HepG2 (cell line): ENCODE measurements at regions not wholly inside any gene's neighbourhood (a gene's known extent, or its start where the extent isn't known, plus 50 kb on each side); places are given as distances from the start of the nearest gene placed in this dataset.

Experiments
- ATAC-seq: fragments of 200-7000 bp; cut with Tn5 transposase; 3 replicates; pipeline ENCODE4 v1.9.1; 2020; ENCODE audit warnings: mild to moderate bottlenecking, moderate library complexity
- BruUV-seq: library from RNA; stranded (reverse); fragments of 400-500 nt; replicated peaks from 2 replicates; lab custom pipeline; 2021; lab: Mats Ljungman, UMichigan
- CTCF ChIA-PET: fragments of 300-600 bp; formaldehyde crosslinking; extraction: SDS; loops from one replicate; lab custom pipeline; 2021; ENCODE audit warnings: low total read pairs, inconsistent platforms, low intra/inter-chr PET ratio; lab: Yijun Ruan, JAX
- POLR2A ChIA-PET: fragments of 350-600 bp; sonication (Branson Sonifier 250); formaldehyde crosslinking; loops from one replicate; lab custom pipeline; 2020; ENCODE audit warnings: antibody characterized with exemption, inconsistent platforms; lab: Yijun Ruan, JAX
- DNase-seq: peaks from one replicate; pipeline ENCODE4 v3.0.0-alpha.2; 2015; ENCODE audit warnings: low spot score
- FAIRE-seq: peaks from 3 replicates; lab custom pipeline; 2011; peaks lifted over from hg19 to GRCh38; lab: Jason Lieb, UNC
- H2AFZ ChIP-seq: one replicate; pipeline ENCODE4 v1.6.1; 2011; ENCODE audit warnings: low read length, inconsistent platforms
- H3K27ac ChIP-seq: fragments of 300-600 bp; 3 replicates; pipeline ENCODE4 v1.8.0; 2011; ENCODE audit warnings: mixed run types, mild to moderate bottlenecking, mixed read lengths, low read length, inconsistent platforms; ENCODE audit not compliant: insufficient read depth; ENCODE audit errors: extremely low read length
- H3K27me3 ChIP-seq, 2 experiments: fragments of 200-600 bp in 1 of 2; 2 replicates in 1 of 2; 3 replicates in 1 of 2; pipeline versions ENCODE4 v1.6.0 to v1.8.0; 2011; ENCODE audit warnings: low read length in 2 of 2, mild to moderate bottlenecking in 2 of 2, moderate library complexity in 2 of 2, inconsistent platforms in 1 of 2; ENCODE audit not compliant: insufficient read depth in 2 of 2, control insufficient read depth in 1 of 2
- H3K36me3 ChIP-seq, 2 experiments: fragments of 200-600 bp in 1 of 2; replicated peaks in 1 of 2; 2 replicates in 1 of 2; 3 replicates in 1 of 2; pipeline versions ENCODE4 v1.5.1 to v1.8.0; 2011; ENCODE audit warnings: low read length in 2 of 2, inconsistent platforms in 1 of 2; ENCODE audit not compliant: insufficient read depth in 2 of 2, control insufficient read depth in 1 of 2
- H3K4me1 ChIP-seq: 2 replicates; pipeline ENCODE4 v1.5.1; 2012; ENCODE audit warnings: low read length, inconsistent platforms; ENCODE audit not compliant: insufficient read depth
- H3K4me2 ChIP-seq: 2 replicates; pipeline ENCODE4 v1.6.0; 2011; ENCODE audit warnings: low read depth, low read length, inconsistent platforms
- H3K4me3 ChIP-seq, 3 experiments: fragments of 200-600 bp in 1 of 3; sonication (generic), shearing (Covaris generic) in 1 of 3; replicated peaks in 1 of 3; 2 replicates each; pipeline ENCODE4 v1.5.1; 2011 to 2016; ENCODE audit warnings: low read length in 3 of 3, inconsistent platforms in 2 of 3, low read depth in 2 of 3, mild to moderate bottlenecking in 2 of 3, control low read depth in 1 of 3, mixed read lengths in 1 of 3; ENCODE audit not compliant: insufficient read depth in 1 of 3
- H3K79me2 ChIP-seq: one replicate; pipeline ENCODE4 v1.6.1; 2011; ENCODE audit warnings: low read length, inconsistent platforms; ENCODE audit not compliant: insufficient read depth
- H3K9ac ChIP-seq: 2 replicates; pipeline ENCODE4 v1.6.0; 2011; ENCODE audit warnings: mild to moderate bottlenecking, low read depth, low read length, inconsistent platforms; ENCODE audit not compliant: insufficient read depth
- H3K9me3 ChIP-seq: 2 replicates; pipeline ENCODE4 v1.5.1; 2012; ENCODE audit warnings: mild to moderate bottlenecking, low read length
- H4K20me1 ChIP-seq: 2 replicates; pipeline ENCODE4 v1.6.0; 2011; ENCODE audit warnings: inconsistent platforms, mild to moderate bottlenecking, low read length, moderate library complexity; ENCODE audit not compliant: insufficient read depth
- ATF7-NPFF ChIP-seq: sonication (generic); formaldehyde crosslinking; IDR thresholded peaks from 2 replicates; pipeline ENCODE4 v1.8.1; 2023; ENCODE audit warnings: mild to moderate bottlenecking, low read depth, missing genetic modification reagents, moderate library complexity
- CBX1 ChIP-seq: IDR thresholded peaks from one replicate; pipeline ENCODE4 v1.6.1; 2016; ENCODE audit warnings: antibody characterized with exemption, low read depth
- CENPBD1 ChIP-seq: sonication (generic); formaldehyde crosslinking; IDR thresholded peaks from 2 replicates; pipeline ENCODE4 v1.8.0; 2022; ENCODE audit warnings: missing genetic modification reagents, low read depth, mild to moderate bottlenecking, borderline replicate concordance
- ETV5 ChIP-seq: IDR thresholded peaks from 2 replicates; pipeline ENCODE4 v1.6.1; 2018; ENCODE audit warnings: missing biosample characterization, missing genetic modification reagents, inconsistent platforms, borderline replicate concordance
- HMG20A ChIP-seq: IDR thresholded peaks from 2 replicates; pipeline ENCODE4 v1.6.1; 2016; ENCODE audit warnings: borderline replicate concordance
- KDM2A ChIP-seq: sonication (generic); formaldehyde crosslinking; IDR thresholded peaks from 2 replicates; pipeline ENCODE4 v1.4.0; 2020; ENCODE audit warnings: low read depth, missing genetic modification reagents, borderline replicate concordance
- KLF15 ChIP-seq: sonication (generic); formaldehyde crosslinking; IDR thresholded peaks from 2 replicates; pipeline ENCODE4 v1.8.1; 2023; ENCODE audit warnings: borderline replicate concordance, mild to moderate bottlenecking, inconsistent platforms, missing genetic modification reagents, mixed read lengths
- SKI ChIP-seq: fragments of 450-650 bp; IDR thresholded peaks from one replicate; pipeline ENCODE4 v1.6.1; 2018; ENCODE audit warnings: mild to moderate bottlenecking; ENCODE audit not compliant: partially characterized antibody
- TOPORS ChIP-seq: sonication (generic); formaldehyde crosslinking; IDR thresholded peaks from 2 replicates; pipeline ENCODE4 v1.8.0; 2023; ENCODE audit warnings: mild to moderate bottlenecking, missing genetic modification reagents
- ZFP82 ChIP-seq: sonication (generic); formaldehyde crosslinking; IDR thresholded peaks from 2 replicates; pipeline ENCODE4 v1.5.1; 2020; ENCODE audit warnings: mild to moderate bottlenecking, missing genetic modification reagents, borderline replicate concordance
- ZMAT3 ChIP-seq: sonication (generic); formaldehyde crosslinking; conservative IDR thresholded peaks from 2 replicates; pipeline ENCODE4 v1.7.0; 2021; ENCODE audit warnings: missing genetic modification reagents
- ZNF597 ChIP-seq: sonication (generic); formaldehyde crosslinking; IDR thresholded peaks from 2 replicates; pipeline ENCODE4 v1.5.0; 2020; ENCODE audit warnings: missing genetic modification reagents
- ZNF800 ChIP-seq: sonication (generic); formaldehyde crosslinking; IDR thresholded peaks from 2 replicates; pipeline ENCODE4 v1.4.0; 2020; ENCODE audit warnings: missing genetic modification reagents
- WGBS: methylation state at CpG from one replicate; pipeline ENCODE4 v1.1.6; 2017; ENCODE audit warnings: low lambda C conversion rate; 5-methylcytosine and 5-hydroxymethylcytosine counted together
- in situ Hi-C: cut with HindIII; loops from 2 replicates; pipeline ENCODE4 v1.10.0; 2017; ENCODE audit warnings: low pct_unique_long_range_greater_than_20kb; ENCODE audit not compliant: extremely low pct_ligation_motif_present
- intact Hi-C: fragments of 100-400 bp; cut with micrococcal nuclease; formaldehyde crosslinking; loops from one replicate; pipeline ENCODE4 v1.10.0; 2022; ENCODE audit not compliant: unreplicated experiment
- TF ChIP-seq, protein P1 (sequence below): sonication (generic); formaldehyde crosslinking; IDR thresholded peaks from 2 replicates; pipeline ENCODE4 v1.8.1; 2022; ENCODE audit warnings: mild to moderate bottlenecking, missing genetic modification reagents
- TF ChIP-seq, protein P2 (sequence below): sonication (generic); formaldehyde crosslinking; IDR thresholded peaks from 2 replicates; pipeline ENCODE4 v1.5.0; 2020; ENCODE audit warnings: missing genetic modification reagents
- TF ChIP-seq, protein P3 (sequence below): sonication (generic); formaldehyde crosslinking; IDR thresholded peaks from 2 replicates; pipeline ENCODE4 v1.4.0; 2020; ENCODE audit warnings: missing genetic modification reagents

DNA sequence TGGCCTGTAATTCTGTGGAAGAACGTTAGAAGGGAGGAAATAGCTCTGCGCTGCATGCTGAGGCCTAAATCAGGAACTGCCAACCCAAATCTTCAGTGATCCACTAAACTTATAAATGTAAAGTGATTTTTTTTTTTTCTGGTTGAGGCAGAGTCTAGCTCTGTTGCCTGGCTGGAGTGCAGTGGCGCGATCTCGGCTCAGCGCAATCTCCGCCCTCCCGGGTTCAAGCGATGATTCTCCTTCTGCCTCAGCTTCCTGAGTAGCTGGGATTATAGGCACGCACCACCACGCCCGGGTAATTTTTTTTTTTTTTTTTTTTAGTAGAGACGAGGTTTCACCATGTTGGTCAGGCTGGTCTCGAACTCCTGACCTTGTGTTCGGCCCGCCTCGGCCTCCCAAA, 717.4 kb upstream of the FAM174A start:
- H3K36me3 ChIP-seq, result no peaks in the 10 kb centered on the region
- POLR2A ChIA-PET, result no interaction called here
- no peak overlapping the region for H3K27ac ChIP-seq
- ATAC-seq (no peak), FAIRE-seq (no peak), DNase-seq (no peak)
- H3K4me3 ChIP-seq, result no peak overlapping the region
- in situ Hi-C loops, result no loop called here
- no peaks in the 10 kb centered on the region for H3K4me1 ChIP-seq
- H4K20me1 ChIP-seq, result no peaks in the 10 kb centered on the region
- no peak overlapping the region for H2AFZ ChIP-seq
- BruUV-seq, result no TSS peak
- no peak for TF ChIP-seq KLF15 (CRISPR knock-in tag)
- TF ChIP-seq ZFP82, result no peak
- no peak for TF ChIP-seq ATF7-NPFF (CRISPR knock-in tag)
- TF ChIP-seq TOPORS, result no peak
- TF ChIP-seq ZMAT3, result no peak
- no peak for TF ChIP-seq KDM2A (CRISPR knock-in tag)
- no peak for TF ChIP-seq CENPBD1
- no peak for TF ChIP-seq HMG20A (CRISPR knock-in tag)
- TF ChIP-seq CBX1, result no peak
- no peak for TF ChIP-seq ETV5 (CRISPR knock-in tag)
- TF ChIP-seq, protein P1, sequence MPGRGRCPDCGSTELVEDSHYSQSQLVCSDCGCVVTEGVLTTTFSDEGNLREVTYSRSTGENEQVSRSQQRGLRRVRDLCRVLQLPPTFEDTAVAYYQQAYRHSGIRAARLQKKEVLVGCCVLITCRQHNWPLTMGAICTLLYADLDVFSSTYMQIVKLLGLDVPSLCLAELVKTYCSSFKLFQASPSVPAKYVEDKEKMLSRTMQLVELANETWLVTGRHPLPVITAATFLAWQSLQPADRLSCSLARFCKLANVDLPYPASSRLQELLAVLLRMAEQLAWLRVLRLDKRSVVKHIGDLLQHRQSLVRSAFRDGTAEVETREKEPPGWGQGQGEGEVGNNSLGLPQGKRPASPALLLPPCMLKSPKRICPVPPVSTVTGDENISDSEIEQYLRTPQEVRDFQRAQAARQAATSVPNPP, result no peak
- no peak for TF ChIP-seq SKI
- TF ChIP-seq, protein P2, sequence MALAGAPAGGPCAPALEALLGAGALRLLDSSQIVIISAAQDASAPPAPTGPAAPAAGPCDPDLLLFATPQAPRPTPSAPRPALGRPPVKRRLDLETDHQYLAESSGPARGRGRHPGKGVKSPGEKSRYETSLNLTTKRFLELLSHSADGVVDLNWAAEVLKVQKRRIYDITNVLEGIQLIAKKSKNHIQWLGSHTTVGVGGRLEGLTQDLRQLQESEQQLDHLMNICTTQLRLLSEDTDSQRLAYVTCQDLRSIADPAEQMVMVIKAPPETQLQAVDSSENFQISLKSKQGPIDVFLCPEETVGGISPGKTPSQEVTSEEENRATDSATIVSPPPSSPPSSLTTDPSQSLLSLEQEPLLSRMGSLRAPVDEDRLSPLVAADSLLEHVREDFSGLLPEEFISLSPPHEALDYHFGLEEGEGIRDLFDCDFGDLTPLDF (CRISPR knock-in tag), result no peak
- no peak for TF ChIP-seq ZNF800 (CRISPR knock-in tag)
- TF ChIP-seq, protein P3, sequence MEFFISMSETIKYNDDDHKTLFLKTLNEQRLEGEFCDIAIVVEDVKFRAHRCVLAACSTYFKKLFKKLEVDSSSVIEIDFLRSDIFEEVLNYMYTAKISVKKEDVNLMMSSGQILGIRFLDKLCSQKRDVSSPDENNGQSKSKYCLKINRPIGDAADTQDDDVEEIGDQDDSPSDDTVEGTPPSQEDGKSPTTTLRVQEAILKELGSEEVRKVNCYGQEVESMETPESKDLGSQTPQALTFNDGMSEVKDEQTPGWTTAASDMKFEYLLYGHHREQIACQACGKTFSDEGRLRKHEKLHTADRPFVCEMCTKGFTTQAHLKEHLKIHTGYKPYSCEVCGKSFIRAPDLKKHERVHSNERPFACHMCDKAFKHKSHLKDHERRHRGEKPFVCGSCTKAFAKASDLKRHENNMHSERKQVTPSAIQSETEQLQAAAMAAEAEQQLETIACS, result no peak
- TF ChIP-seq ZNF597 (CRISPR knock-in tag), result no peak
- H3K4me2 ChIP-seq, result no peak overlapping the region
- intact Hi-C loops, result no loop called here
- CTCF ChIA-PET, result no interaction called here
- H3K9ac ChIP-seq, result no peak overlapping the region
- no peaks in the 10 kb centered on the region for H3K9me3 ChIP-seq
- H3K79me2 ChIP-seq, result no peaks in the 10 kb centered on the region
- H3K27me3 ChIP-seq, result no peaks in the 10 kb centered on the region
- 45% methylated on average over 17 of the region's 17 CpGs for WGBS
